HG03460 (cell line): ENCODE measurements at regions not wholly inside any gene's neighbourhood (a gene's known extent, or its start where the extent isn't known, plus 50 kb on each side); places are given as distances from the start of the nearest gene placed in this dataset.
A peak's percentile ranks its signal among the peaks of the same experiment; 100 is the strongest.

ENCODE experiments used
- ATAC-seq: cut with Tn5 transposase; IDR thresholded peaks from one replicate; pipeline ENCODE4 v1.9.1; 2021; ENCODE audit not compliant: unreplicated experiment

- ATAC-seq, result peak; percentile 64
Observed at GRCh38 chr7:50166997-50167965, 74.2 kb upstream of the ZPBP start.

- no peak for ATAC-seq
Observed at GRCh38 chr7:50164559-50165170, 71.6 kb upstream of the ZPBP start.

DNA sequence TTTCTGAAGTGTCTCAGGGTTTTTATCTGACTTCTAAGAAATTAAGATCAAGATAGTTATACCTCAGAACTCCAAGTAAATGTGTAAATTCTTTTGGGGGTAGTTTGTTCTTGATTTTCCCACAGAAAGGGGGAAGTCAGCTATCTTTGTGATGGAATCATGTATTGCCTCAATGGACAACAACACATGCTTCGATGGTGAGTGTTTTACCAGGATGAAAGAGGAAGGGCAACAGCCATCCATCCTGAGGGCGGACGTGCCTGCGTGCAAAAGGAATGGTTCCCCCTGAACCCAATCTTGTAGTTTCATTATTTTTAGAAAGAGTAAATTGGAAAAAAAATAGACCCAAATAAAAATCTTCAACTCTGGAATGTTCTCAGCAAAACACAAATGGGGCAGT is 67.2 kb upstream of the ZPBP start:
- ATAC-seq, result no peak

GRCh38 chr7:50159154-50159553 is 66.1 kb upstream of the ZPBP start:
- no peak for ATAC-seq

- no peak for ATAC-seq
Observed at GRCh38 chr7:50156706-50157105, 63.7 kb upstream of the ZPBP start.

GRCh38 chr7:50156163-50156562 is 63.1 kb upstream of the ZPBP start:
- ATAC-seq, result no peak

GRCh38 chr7:50155755-50156154 is 62.7 kb upstream of the ZPBP start:
- ATAC-seq, result no peak

DNA sequence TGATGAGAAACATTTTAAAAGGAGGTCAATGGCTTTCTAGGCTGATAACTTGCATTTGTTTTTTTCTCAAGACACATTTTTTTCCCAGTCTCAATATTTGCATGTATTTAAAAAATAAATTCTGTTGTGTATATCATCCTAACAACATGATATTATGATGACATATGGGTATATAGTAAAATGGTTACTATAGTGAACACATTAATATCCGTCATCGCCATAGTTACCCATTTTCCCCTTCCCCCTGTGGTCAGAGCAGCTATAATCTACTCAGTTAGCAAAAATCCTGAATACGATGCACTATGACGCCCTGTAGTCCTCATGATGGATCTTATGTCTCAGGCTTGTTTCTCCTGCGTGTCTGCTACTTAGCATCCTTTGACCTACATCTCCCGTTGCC is 60.9 kb upstream of the ZPBP start:
- ATAC-seq, result no peak

- no peak for ATAC-seq
Observed at GRCh38 chr7:50153148-50153547, 60.1 kb upstream of the ZPBP start.

- ATAC-seq, result no peak
Observed at GRCh38 chr7:50152486-50152885, 59.4 kb upstream of the ZPBP start.

GRCh38 chr7:50151661-50152060 is 58.6 kb upstream of the ZPBP start:
- no peak for ATAC-seq

DNA sequence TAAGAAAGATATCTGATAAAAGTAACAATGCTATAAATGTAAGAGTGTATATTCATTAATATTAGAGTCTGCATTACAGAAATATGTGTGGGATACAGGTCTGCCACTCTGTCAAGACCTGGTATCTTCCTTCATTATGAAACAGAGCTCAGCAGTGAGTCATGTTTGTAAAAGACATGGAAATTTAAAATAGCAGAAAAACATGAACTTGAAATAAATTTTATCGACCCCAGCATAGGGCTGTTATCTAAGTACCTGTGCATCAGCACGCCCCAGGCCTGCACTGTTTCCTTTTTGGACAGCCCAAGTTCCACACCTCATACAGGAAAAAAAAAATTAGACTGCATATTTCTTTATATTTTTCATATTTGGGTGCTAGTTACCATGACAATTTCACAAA is 58.0 kb upstream of the ZPBP start:
- no peak for ATAC-seq

DNA sequence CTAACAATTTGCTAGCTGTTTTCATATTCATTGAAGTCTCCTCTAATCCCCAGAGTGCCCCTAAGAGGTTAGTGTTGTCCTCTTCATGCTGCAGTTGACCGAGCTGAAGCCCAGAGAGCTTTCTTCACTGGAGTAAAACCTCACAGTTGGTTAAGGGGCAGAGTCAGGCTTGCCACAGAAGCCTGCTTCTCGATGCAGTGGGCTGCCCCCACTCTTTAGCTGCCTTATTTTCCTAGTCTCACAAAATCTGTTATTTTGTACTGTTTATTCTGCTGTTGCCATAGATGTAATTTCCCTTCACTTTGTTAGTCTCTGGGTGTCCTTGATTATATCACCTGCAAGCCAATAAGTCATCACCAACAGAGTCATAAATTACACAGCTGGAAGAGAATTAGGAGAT is 56.3 kb upstream of the ZPBP start:
- no peak for ATAC-seq

GRCh38 chr7:50147951-50148808 is 55.1 kb upstream of the ZPBP start:
- ATAC-seq, result peak; percentile 46

GRCh38 chr7:50146692-50147091 is 53.6 kb upstream of the ZPBP start:
- no peak for ATAC-seq

DNA sequence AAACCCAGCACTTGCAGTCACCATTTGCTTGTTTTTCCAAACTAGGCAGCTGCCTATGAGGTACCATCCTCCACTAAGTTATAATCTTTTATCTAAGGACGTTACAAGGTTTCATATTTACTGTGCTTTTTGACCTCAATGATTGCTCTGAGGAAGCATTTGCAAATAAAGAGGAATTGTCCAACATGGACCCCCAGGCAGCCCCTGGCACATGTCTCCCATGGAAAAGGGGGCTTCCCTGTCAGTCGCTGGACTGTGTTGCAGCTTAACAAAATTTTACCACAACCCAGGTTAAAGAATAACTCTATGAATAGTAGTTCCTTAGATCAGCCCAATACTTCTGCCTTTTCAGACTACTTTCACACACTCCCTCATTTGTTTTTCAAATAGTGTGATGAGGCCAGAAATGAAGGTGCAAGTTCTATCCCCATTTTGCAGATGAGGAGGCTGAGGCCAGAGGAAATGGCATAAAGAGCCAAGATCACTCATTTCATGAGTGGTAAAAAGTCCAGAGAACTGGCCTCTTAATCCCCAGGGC is 52.8 kb upstream of the ZPBP start:
- ATAC-seq, result peak; percentile 52

GRCh38 chr7:50145226-50145625 is 52.2 kb upstream of the ZPBP start:
- no peak for ATAC-seq
